Esophagus squamous epithelium (tissue), 4 donors: ENCODE measurements at regions not wholly inside any gene's neighbourhood (a gene's known extent, or its start where the extent isn't known, plus 50 kb on each side); places are given as distances from the start of the nearest gene placed in this dataset.

Experiments used
- POLR2A ChIP-seq, 4 donors: fragments of 450-650 bp; IDR thresholded peaks; one replicate each; pipeline ENCODE4 v1.6.1; 2017; ENCODE audit warnings: antibody characterized with exemption in 4 of 4, mild to moderate bottlenecking in 4 of 4, moderate library complexity in 3 of 4
- TF ChIP-seq, protein P1 (sequence below), 6 experiments: fragments of 450-650 bp in 4 of 6; fragments of 200-600 bp in 2 of 6; sonication (generic) in 2 of 6; IDR thresholded peaks; one replicate each; pipeline ENCODE4 v1.5.1; 2016 to 2019; ENCODE audit warnings: antibody characterized with exemption in 6 of 6, mild to moderate bottlenecking in 4 of 6, moderate library complexity in 4 of 6

DNA sequence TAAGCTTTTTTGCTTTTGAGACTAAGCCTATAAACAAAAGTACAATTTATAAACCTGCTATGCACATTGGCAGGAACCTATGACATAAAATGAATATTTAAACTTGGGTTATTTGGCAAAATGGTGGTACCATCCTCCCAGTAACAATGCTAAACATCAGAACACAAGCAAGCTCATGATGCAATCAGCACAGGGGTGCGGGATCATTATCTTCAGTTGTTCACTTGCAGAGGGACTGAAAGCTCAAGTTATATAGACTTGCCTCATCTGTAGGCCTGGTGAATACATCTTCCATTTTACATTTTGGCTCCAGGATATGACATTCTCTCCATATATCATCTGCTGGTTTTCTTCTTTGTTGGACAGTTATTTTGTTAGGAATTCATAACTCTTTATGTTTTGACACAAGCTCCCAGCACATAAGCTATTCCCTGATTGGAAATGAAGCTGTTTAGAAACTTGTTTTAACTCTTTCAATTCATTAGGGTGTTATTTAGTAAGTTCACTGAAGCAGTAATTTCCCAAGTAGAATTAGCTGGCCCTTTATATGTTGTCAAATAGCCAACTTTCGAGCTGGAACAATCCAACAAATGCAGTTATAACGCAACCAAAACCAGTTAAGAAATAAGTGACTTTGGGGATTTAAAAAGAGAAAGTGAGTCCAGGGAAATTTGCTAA is 124.7 kb upstream of the LIFR start:
- TF ChIP-seq, protein P1, sequence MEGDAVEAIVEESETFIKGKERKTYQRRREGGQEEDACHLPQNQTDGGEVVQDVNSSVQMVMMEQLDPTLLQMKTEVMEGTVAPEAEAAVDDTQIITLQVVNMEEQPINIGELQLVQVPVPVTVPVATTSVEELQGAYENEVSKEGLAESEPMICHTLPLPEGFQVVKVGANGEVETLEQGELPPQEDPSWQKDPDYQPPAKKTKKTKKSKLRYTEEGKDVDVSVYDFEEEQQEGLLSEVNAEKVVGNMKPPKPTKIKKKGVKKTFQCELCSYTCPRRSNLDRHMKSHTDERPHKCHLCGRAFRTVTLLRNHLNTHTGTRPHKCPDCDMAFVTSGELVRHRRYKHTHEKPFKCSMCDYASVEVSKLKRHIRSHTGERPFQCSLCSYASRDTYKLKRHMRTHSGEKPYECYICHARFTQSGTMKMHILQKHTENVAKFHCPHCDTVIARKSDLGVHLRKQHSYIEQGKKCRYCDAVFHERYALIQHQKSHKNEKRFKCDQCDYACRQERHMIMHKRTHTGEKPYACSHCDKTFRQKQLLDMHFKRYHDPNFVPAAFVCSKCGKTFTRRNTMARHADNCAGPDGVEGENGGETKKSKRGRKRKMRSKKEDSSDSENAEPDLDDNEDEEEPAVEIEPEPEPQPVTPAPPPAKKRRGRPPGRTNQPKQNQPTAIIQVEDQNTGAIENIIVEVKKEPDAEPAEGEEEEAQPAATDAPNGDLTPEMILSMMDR (IDR thresholded peaks at IDR 0.05), result no peak
- TF ChIP-seq POLR2A (IDR thresholded peaks at IDR 0.05), result no peak
